Erythroblast (primary cell): ENCODE measurements at regions not wholly inside any gene's neighbourhood (a gene's known extent, or its start where the extent isn't known, plus 50 kb on each side); places are given as distances from the start of the nearest gene placed in this dataset.

Source experiments
- DNase-seq, 2 experiments: peaks; one replicate each; lab custom pipeline; 2025; lab: John Stamatoyannopoulos, UW
- GATA1 ChIP-seq: IDR thresholded peaks from 2 replicates; pipeline ENCODE4 v1.6.1; 2011; ENCODE audit warnings: low read depth, mild to moderate bottlenecking, control low read depth, low read length, moderate library complexity
- POLR2A ChIP-seq: IDR thresholded peaks from 2 replicates; pipeline ENCODE4 v1.6.1; 2011; ENCODE audit warnings: mild to moderate bottlenecking, low read length

DNA sequence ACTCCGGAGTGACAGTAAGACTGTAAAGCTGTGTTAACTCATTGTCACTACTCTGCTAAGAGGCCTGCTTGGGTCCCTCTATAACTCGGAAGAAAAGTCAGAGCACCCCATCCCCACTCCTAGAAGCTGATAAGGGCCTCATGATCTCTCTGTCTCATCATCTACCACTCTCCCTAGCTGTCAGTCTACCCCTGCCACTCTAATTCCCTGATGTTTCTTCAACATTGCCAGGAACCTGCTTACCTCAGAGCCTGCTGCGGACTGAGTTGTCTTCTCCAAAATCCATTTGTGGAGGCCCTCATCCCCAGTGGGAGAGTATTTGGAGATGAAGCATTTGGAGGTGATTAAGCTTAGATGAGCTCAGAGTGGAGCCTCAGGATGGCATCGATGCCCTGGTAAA is 1092.2 kb downstream of the TBC1D22A start:
- no peak for DNase-seq
- no peak for TF ChIP-seq GATA1
- no peak for TF ChIP-seq POLR2A

DNA sequence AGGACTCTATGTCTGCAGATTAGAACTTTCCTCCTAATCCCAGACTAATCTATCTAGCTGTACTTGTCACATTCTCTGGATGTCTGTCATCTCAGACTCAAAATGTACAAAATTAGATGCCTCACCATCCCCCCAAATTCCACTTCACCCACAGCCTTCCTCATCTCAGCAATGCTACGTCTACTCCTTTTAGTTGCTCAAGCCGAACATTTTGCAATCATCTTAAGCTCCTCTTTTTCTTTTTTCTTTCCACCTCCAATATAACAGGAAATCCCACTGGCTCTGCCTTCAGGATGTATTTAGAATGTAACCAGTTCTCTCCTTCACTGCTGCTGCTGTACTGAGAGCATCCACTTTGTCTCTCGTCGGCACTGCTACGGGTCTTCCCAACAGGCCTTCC is 1091.8 kb downstream of the TBC1D22A start:
- TF ChIP-seq POLR2A (no peak), GATA1 (no peak)
- DNase-seq = no peak

DNA sequence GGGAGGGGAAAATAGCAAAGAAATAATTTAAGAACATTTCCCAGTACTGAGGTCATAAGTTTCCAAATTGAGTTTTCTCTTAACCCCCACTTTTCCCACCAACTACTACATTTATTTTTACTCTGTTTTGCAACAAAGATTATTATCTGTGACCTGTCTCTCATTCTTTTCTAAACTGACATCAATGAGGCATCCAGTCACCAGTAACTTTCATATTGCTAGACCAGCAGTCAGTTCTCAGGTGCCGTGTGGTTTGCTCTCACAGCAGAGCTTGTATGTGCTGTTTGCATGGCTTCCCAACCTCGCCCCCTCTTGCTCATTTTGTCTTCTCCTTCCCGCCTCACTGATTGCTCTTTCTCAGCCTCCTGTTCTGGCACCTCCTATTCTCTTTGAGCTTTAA is 1091.3 kb downstream of the TBC1D22A start:
- no peak for TF ChIP-seq POLR2A
- TF ChIP-seq GATA1 = no peak

GRCh38 chr22:47851586-47851985 is 1089.1 kb downstream of the TBC1D22A start:
- TF ChIP-seq POLR2A (no peak), GATA1 (no peak)
- no peak for DNase-seq

More for the DNA sequence above, 1091.3 kb downstream of the TBC1D22A start:
- DNase-seq = no peak

DNA sequence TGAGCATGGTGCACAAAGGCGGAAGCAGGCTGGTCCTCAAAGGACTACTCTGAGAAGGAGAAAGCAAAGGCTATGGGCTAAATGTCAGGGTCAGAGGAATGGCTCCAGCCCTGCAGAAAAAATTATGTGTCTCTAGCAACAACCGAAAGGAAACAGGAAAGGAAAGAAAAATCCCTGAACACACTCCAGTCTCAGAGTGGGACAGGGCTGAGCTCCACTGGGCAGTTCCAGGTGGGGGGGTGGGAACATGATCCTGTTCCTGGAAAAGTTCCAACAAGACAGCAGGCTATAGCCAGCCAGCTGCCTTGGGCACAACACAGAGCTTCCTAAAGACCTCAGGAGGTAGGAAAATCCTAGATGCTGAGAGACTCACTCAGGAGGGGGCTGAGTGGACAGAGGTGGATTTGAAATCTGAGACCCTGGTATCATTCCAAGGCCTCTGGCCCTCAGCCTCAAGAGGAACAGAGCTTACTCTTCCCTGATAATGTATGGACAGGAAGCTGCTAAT is 1088.2 kb downstream of the TBC1D22A start:
- TF ChIP-seq GATA1 (no peak), POLR2A (no peak)
- no peak for DNase-seq

GRCh38 chr22:47849576-47849975 is 1087.1 kb downstream of the TBC1D22A start:
- DNase-seq = no peak
- no peak for TF ChIP-seq GATA1

- TF ChIP-seq POLR2A (no peak), GATA1 (no peak)
- no peak for DNase-seq
These were observed 1085.9 kb downstream of the TBC1D22A start for GRCh38 chr22:47848184-47848920.

- DNase-seq = no peak
- no peak for TF ChIP-seq GATA1
- no peak for TF ChIP-seq POLR2A
These were observed 1084.9 kb downstream of the TBC1D22A start for GRCh38 chr22:47847131-47847890.

GRCh38 chr22:47846206-47846605 is 1083.8 kb downstream of the TBC1D22A start:
- no peak for DNase-seq
- TF ChIP-seq GATA1 (no peak), POLR2A (no peak)

- no peak for TF ChIP-seq POLR2A
- no peak for TF ChIP-seq GATA1
- DNase-seq = no peak
These were observed 1079.7 kb downstream of the TBC1D22A start for GRCh38 chr22:47842119-47842518.

DNA sequence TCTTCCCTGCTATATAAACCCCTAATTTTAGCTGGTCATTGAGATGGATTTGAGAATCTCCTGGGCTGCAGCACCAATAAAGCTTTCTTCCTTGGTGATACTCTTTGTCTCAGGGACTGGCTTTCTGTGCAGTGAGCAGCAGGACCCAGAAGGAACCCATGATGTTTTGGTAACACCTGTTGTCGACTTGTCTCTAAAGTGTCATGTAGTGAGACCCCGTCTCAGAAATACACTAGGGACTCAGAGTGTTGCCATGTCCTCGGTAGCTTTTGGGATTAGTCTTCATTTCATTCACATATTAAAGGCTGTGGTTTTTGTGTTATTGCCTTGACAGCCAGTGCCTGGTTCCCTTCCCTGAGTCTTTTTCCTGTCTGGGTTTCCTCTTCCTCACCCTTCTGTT is 1078.7 kb downstream of the TBC1D22A start:
- TF ChIP-seq POLR2A (no peak), GATA1 (no peak)
- no peak for DNase-seq

DNA sequence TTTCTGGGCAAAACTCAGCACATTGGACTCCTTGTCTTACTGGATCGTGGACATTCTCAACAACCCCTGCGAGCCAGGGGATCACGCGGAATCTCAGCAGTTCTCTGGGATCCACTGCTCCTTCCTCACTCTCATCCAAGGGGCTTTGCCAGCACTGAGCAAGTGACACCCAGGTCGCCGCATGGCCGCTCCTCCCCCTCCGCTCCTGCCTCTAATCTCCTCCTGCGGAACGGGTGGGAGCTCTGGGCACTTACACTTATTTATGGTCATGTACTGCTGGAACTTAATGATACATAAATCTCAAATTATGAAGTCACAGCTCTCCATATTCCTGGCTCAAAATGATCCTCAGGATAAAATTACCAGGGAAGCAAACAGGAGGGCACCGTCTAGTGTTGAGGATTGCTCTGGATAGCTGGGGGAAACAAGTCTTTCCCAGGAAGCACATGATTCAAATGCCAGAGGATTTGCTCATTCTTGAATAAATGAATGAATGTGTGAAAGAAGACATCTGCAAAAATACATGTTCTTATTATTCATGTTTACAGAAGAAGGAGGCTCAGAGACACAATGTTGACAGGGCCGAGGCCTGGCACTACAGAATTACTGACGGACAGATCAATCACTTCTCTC is 1077.3 kb downstream of the TBC1D22A start:
- DNase-seq = no peak

DNA sequence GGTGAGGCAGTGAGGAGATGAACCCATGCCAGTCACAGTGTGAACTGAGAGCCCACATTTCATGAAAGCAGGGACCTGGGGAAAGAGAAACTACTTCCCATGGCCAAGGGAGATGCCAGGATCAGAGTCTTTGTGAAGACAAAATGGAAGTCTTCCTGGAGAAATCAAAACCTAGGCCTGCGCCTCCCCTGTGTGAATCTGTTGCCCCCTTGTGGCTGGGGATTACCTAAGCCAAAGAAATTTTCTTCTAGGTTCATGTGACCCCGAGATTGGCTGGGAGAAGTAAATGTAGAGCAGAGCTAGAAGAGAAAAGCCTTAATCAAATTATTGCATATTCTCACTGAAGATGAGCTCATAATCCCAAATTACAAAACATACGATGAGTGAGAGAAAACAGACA is 1075.3 kb downstream of the TBC1D22A start:
- peak; percentile 21 to 40 for DNase-seq

More for the DNA sequence above, 1077.3 kb downstream of the TBC1D22A start:
- TF ChIP-seq POLR2A (no peak), GATA1 (no peak)

GRCh38 chr22:47836957-47837356 is 1074.5 kb downstream of the TBC1D22A start:
- DNase-seq = no peak
- TF ChIP-seq GATA1 (no peak), POLR2A (no peak)

More for the DNA sequence above, 1075.3 kb downstream of the TBC1D22A start:
- no peak for TF ChIP-seq GATA1
- no peak for TF ChIP-seq POLR2A
